RPMI7951 (cell line): ENCODE measurements at regions not wholly inside any gene's neighbourhood (a gene's known extent, or its start where the extent isn't known, plus 50 kb on each side); places are given as distances from the start of the nearest gene placed in this dataset.

ENCODE experiments used
- DNase-seq: peaks from one replicate; pipeline ENCODE4 v3.0.0-alpha.2; 2012; ENCODE audit warnings: low read depth

- no peak for DNase-seq
Observed at GRCh38 chr2:861655-862354, 88.8 kb upstream of the SNTG2 start.

DNA sequence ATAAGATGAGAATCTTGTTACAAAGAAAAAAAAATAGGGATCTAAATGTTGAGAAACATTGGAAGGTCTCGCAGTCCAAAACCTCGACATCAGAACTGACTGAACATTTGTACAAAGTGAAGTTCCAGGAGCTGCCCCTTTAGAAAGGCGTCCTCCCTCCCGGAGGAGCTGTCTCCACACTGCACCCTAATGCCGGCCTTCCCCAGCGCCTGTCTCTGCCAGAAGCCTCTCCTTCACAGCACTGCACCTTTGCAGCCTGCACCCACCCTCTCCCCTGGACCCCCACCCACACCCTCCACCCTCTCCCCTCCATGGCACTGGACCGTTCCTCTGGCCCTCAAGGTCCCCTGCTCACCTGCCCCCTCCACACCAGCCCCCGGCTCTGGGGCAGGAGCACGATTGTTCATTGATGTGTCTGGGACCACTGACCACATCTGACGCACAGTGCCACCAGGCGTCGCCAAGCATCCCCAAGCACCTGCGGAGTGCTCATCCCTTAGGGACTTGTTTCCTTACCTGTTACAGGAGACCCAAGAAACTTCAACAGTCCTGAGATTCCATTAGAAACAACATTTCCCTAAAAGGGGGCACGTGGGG is 90.3 kb upstream of the SNTG2 start:
- DNase-seq = no peak

- DNase-seq = no peak
Observed at GRCh38 chr2:858646-859045, 92.0 kb upstream of the SNTG2 start.

- DNase-seq = no peak
Observed at GRCh38 chr2:857937-858336, 92.7 kb upstream of the SNTG2 start.

- no peak for DNase-seq
Observed at GRCh38 chr2:857081-857480, 93.6 kb upstream of the SNTG2 start.

GRCh38 chr2:856456-856855 is 94.2 kb upstream of the SNTG2 start:
- DNase-seq = no peak

GRCh38 chr2:856041-856440 is 94.6 kb upstream of the SNTG2 start:
- no peak for DNase-seq

DNA sequence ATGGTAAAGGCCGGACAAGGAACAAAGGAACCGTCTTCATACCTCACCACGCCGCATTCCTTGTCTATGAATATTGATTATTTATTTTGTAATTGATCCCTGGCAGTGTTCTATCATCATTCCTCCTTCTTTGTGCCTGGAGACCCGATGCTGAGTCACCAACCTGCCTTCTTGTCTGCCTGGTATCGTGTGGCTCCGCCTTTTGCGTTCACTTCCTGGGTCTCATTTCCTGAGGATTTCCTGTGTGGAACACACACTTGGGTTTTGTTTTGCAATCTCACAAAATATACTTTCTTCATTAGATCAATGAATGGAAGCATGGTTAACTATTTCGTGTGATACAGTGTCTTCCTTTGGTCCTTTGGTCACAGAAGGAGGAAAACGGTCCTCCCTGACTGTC is 95.5 kb upstream of the SNTG2 start:
- DNase-seq = no peak

DNA sequence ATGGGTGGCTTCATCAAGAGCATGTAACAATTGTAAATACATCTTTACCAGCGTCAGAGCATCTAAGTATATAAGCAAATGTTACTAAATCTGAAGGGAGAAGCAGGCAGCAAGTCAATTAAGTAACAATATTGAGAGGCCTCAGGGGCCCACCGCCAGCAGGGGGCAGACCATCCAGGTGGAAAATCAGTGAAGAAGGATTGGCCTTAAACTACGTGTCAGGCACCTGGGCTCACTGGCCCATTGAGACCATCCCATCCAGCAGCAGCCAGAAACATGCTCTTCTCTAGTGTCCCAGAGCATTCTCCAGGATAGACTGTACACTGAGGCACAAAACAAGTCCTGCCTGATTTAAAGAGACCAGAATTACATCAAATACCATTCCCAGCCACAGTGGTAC is 96.2 kb upstream of the SNTG2 start:
- peak; percentile 7 for DNase-seq

DNA sequence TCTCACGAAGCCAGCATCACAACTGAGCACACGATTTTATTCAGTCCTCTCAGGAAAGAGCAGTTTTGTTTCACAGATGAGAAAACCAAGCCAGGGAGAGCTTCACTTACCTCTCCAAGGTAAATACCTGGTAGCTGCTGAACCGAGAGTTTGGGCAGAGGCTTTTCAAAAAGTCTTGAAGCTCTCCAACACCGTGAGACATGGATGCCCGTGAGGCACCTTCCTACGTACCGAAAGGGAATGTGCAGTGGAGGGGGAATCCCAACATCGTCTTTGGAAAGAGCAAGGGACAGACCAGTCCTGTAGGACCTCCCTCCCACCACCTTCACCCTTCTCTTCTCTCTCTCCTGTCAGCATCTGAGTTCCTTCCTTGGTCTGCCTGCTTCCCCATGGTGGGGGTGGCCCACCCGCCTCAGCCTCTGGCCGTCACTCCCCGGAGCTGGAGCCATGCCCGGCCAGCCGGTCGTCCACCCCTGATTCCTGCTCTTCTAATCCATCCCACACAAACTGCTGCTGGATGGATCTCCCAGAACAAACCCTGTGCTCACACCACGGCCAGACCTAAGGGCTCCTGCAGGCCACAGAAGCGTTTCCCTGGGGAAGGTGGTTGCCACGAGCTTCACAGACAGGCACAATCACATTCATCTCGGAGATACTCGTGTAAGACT is 97.3 kb upstream of the SNTG2 start:
- no peak for DNase-seq

DNA sequence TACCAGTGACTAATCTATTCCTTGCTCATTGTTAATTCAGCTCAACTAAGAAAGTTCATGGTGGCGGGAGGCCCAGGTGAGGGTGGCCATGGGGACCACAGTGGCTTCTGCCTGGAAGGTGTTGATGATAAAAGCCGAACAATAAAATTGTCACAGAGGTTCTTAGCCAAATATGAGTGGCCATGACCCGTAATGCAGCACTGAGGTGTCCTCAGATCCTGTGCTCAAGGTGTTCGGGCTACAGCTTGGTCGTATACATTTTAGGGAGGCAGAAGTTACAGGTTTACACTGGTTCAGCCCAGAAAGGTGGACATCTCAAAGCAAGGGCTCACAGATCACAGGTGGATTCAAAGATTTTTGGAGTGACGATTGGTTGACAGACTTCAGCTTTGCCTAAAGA is 98.5 kb upstream of the SNTG2 start:
- DNase-seq = no peak

GRCh38 chr2:851680-852079 is 99.0 kb upstream of the SNTG2 start:
- DNase-seq = no peak

DNA sequence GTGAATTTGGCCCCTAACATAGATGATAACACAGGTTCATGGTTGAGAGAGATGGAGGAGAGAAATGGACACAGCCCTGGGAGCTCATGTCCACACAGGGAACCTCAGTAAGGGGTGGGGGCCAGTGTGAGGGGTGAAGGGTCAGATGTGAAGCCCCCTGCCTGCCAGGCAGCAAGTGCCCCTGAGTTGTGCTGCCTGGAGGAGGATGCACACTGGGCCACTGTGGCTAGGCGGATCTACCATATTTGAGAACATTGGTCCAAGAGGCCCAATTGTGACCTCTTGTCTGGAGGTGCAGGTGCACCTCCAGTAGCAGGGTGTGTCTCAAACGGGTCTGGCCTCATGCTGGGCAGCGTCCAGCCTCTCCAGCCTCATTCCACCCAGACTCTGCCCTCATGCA is 99.6 kb upstream of the SNTG2 start:
- no peak for DNase-seq

DNA sequence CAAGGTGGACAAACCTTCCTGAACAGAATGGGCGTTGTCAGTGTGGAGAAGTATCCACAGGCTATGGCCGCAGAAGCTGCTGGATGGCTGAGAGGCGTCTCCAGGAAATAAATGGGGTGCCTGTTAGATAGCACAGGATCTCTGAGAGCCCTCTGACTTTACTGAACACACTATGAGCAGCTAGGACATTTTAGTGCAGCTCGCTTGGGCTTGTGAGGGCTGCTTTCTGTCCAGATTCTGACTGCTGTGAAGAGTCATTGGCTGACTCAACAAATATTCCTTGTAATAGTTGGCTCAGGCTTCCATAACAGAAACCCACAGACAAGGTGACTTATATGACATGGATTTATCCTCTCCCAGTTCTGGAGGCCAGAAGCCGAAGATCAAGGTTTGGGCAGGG is 100.2 kb upstream of the SNTG2 start:
- DNase-seq = peak; percentile 12

GRCh38 chr2:848099-848498 is 102.5 kb upstream of the SNTG2 start:
- no peak for DNase-seq

DNA sequence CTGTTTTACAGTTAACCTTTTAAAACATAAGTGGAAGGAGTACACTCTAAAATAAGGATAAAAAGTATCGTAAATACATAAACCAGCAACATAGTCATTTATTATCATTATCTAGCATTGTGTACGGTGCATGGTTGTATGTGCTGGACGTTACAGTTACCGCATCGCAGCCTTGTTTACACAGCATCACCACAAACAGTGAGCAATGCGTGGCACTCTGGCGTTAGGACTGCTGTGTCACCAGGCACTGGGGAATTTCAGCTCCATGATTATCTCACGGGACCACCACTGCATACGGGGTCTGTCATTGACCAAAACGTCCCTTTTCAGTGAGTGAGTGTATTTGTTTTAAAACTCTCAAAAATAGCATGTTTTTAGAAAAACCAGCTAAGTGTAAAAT is 103.0 kb upstream of the SNTG2 start:
- no peak for DNase-seq

GRCh38 chr2:844715-845114 is 105.9 kb upstream of the SNTG2 start:
- DNase-seq = no peak

DNA sequence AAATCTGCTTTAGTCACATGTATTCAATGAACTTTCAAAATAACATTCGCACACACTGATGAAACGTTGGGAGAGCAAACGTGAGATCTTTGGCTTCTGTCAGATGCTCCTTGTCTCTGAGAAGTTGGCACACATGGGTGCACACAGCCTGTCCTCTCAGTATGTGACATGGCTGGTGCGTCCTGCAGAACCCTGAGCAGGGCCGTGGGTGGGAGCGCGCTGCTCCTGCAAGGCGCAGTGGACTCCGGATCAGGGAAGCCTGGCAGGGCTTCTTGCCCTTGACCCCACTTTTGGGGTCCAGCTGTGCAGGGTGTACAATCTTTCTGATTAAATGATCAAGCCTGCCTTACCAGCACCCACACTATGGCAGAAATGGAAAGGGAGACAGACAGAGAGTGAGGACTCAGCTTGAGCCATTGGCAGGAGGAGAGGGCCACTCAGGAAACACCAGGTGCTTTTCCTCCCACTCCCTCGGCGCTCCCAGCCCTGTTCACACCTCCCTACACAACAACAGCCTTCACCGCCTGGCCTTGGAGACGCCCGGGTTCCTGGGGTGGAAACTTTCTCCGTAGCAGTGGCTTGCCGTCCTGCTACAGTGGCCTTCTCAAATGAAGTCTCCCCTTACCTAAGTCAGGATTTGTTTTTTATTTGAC is 108.4 kb upstream of the SNTG2 start:
- no peak for DNase-seq

- no peak for DNase-seq
Observed at GRCh38 chr2:841036-841435, 109.6 kb upstream of the SNTG2 start.

- DNase-seq = no peak
Observed at GRCh38 chr2:834233-834632, 116.4 kb upstream of the SNTG2 start.

GRCh38 chr2:833180-833579 is 117.5 kb upstream of the SNTG2 start:
- no peak for DNase-seq

DNA sequence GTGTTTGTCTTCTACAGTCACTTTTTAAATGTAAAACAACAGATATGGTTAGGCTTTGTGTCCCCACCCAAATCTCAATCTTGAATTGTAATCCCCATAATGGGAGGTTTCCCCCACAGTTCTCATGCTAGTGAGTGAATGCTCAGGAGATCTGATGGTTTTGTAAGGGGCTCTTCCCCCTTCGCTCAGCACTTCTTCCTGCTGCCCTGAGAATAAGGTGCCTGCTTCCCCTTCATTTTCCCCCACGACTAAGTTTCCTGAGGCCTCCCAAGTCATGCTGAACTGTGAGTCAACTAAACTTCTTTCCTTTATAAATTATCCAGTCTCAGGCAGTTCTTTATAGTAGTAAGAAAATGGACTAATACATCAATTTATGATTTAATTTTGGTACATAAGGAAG is 118.0 kb upstream of the SNTG2 start:
- DNase-seq = no peak

DNA sequence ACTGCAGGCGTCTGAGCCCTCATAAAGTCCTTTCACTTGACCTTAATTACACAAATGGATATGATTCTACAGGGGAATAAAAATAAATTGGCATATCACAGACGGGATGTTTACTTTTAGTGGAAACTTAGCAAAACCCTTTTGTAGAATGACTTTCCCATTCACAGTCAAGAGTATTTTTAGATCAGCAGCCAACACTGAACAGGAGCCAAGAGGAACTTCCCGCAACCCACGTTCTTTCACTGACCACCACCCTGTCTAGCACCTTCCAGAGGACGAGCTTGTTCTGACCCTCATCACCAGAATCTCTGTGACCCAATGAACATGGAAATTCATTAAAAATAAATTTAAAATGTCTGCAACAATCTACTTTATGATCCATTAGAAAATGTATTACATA is 119.0 kb upstream of the SNTG2 start:
- no peak for DNase-seq
